AG09319 (cell line): ENCODE measurements at regions not wholly inside any gene's neighbourhood (a gene's known extent, or its start where the extent isn't known, plus 50 kb on each side); places are given as distances from the start of the nearest gene placed in this dataset.

Experiments used
- DNase-seq: peaks from one replicate; pipeline ENCODE4 v3.0.0-alpha.2; 2010; ENCODE audit warnings: low read depth; ENCODE audit errors: extremely low read depth
- CTCF ChIP-seq: IDR thresholded peaks from 2 replicates; pipeline ENCODE4 v1.5.1; 2011; ENCODE audit warnings: low read depth, mild to moderate bottlenecking, inconsistent platforms, low read length, moderate library complexity

GRCh38 chr11:28849053-28849452 is 740.9 kb downstream of the METTL15 start:
- DNase-seq = no peak
- no peak for TF ChIP-seq CTCF

DNA sequence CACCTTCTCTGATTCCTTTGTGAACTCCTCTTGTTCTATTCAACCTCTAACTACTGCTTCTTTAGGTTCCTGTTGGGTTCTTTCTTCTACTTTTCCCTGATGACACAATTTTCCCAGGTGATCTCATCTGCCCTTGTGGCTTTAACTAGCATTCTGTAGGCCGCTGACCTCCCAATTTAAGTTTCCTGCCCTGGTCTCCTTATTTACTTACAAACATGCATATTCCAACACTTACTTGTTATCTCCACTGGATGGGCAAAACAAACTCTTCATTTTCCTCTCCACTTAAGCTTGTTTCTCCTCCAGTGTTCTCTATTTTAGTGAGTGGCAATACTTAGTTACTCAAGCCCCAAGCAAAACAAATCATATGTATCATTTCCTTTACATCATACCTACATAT is 734.5 kb downstream of the METTL15 start:
- TF ChIP-seq CTCF = no peak
- DNase-seq = no peak

- TF ChIP-seq CTCF = no peak
- no peak for DNase-seq
Measured at GRCh38 chr11:28838741-28839140, 730.6 kb downstream of the METTL15 start.

DNA sequence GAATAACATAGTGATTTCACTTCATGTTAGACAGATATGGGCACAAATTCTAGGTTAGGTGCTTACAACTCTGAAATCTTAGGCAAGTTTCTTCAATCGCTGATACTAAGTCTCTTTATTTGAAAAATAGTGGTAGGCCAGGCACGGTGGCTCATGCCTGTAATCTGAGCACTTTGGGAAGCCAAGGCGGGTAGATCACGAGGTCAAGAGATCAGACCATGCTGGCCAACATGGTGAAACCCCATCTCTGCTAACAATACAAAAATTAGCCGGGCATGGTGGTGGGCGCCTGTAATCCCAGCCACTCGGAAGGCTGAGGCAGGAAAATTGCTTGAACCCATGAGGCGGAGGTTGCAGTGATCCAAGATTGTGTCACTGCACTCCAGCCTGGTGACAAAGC is 729.4 kb downstream of the METTL15 start:
- DNase-seq = no peak
- no peak for TF ChIP-seq CTCF

DNA sequence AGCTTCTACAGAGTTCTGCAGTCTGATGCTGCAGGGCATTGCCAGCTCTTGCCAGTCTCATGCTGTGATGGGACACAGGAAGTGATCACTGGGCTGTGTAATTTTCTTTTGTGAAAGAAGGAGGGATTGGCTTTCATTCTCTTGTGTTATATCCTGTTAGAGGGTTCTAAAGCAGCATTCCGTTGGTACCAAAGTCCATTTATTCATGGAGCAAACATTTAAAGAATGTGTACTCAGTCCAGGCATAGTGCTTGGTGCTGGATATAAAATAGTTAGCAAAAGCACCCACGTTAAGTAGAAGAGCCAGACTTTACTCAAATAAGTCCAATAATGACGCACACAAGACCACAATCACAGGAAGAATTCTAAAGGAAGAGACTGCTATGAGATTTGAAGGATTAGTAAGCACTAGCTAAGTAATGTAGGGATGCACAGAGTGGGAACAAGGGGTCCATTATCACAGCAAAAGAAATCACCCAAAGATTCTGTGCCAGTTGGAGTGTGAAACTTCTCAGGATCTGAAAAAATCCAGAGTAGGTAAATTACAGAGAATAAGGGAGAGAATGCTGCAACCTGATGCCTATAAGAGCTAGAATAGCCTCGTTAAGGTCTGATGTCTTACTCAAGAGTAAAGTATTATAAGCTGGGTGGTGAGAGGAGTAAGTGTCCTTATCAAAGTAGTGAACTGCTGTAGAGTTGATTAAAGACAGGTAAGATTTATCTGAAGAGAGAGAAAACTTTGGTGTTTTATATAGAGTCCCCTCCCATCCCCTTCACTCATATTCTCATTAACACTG is 728.3 kb downstream of the METTL15 start:
- no peak for TF ChIP-seq CTCF
- no peak for DNase-seq

DNA sequence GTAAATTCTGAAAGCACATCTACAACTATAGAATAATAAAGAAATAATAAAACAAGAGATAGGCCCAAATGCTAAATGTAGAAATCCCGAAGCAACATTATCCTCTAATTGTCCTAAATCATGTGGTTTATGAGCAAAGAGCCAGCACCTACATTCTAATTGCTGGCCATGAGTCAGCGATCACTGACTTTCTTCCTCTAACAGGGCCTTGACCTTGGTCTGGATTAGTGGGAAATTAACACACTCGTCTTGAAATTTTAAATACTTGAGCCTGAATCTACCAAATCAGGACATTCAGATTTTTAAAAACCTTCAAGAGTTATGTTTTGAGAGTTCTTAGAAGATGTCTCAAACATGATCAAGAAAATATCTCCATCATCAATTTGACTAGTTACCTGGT is 727.6 kb downstream of the METTL15 start:
- DNase-seq = no peak
- TF ChIP-seq CTCF = no peak

DNA sequence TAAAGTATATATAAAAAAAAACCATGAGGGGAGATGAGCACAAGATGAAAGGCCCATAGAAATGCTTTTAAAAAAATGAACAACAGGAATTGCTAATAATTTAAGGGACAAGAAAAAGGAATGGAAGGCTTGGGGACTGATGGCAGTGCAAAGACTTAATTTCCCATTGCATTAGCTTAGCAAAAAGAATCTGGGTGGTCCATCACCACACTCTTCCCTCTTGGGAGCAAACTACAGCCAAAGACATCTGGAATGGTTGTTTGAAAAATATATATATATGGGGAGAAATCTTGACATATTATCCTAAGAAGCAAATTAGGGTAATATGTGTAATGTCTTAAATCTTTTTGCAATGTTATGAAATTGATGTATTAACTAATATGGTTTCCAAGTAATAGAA is 727.1 kb downstream of the METTL15 start:
- DNase-seq = no peak
- TF ChIP-seq CTCF = no peak
